ENCODE measurements at regions not wholly inside any gene's neighbourhood (a gene's known extent, or its start where the extent isn't known, plus 50 kb on each side); places are given as distances from the start of the nearest gene placed in this dataset.
"Not testable (repeated sequence)": the region's sequence is repeated elsewhere in the genome, so short reads cannot be mapped to it uniquely, and the experiment has no call there.

GRCh38 chr6:140711019-140711613, 1336.7 kb upstream of the CITED2 start:
- DNase-seq = no peak

DNA sequence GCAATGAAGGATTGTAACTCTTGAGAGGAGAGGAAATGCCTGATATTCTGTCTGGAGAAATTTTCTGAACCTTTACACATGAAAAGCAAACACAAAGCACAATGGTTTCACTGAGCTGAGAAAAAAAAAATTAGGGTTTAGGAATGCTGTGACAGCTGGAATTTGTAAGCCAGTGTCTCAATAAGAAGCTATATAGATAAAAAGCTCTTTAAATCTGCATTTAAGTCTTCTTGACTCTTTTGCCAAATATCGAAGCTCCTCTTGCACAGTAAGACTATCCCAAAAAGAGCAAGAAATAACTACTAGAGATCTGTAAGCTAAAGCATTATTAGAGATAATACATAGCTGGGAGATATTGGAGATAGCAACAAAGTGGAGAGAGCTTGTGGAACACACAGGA, 1334.0 kb upstream of the CITED2 start:
- no peak for DNase-seq

DNA sequence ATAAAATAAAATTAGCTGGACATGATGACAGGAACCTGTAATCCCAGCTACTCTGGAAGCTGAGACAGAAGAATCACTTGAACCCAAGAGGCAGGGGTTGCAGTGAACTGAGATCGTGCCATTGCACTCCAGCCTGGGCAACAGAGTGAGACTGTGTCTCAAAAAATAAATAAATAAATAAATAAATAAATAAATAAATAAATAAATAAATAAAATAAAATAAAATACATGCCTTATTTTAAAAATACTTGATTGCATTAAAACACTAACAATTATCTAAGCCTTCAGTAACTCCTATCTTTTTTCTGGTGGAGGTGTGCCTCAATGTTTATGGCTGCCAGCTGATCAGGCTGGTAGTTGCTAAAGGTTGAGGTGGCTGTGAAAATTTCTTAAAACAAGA, 1329.6 kb upstream of the CITED2 start:
- DNase-seq = not testable (repeated sequence)

- no peak for DNase-seq
Observed at GRCh38 chr6:140697585-140697984, 1323.1 kb upstream of the CITED2 start.

GRCh38 chr6:140684776-140685550, 1310.5 kb upstream of the CITED2 start:
- no peak for DNase-seq

DNA sequence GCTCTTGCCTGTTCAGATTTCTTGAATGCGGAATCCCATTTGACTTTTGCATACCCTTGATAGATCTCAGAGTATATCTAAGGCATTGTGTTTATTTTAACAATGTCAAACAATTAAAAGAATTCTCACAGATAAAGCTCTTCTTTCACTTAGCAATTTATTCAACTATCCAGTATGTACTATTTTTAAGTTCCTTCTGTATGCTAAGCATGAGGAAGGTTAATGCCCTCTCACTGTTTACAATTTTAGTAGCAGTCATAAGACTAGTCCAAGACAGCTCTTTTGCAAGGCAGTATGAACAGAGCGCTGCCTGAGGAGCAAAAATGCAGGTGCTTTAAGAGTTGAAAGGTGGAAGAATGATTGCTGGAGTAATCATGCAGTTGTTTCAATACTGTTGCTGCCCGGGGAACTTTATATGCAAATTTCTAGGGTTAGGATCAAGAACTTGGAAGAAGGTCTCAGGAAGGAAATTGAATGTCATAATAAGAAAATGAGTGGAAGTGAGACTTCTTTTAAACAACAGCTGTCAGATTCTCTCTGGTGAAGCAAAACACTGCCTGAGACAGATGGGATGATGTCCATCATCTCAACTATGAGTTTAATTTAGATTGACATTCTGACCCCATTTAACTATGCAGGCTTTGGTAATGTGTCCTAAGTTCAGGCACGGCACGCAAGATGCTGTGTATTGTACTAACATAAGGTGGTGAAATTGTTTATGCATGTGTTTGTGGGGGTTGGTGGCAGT, 1303.5 kb upstream of the CITED2 start:
- no peak for DNase-seq

- DNase-seq = no peak
Observed at GRCh38 chr6:140671926-140672325, 1297.5 kb upstream of the CITED2 start.

DNA sequence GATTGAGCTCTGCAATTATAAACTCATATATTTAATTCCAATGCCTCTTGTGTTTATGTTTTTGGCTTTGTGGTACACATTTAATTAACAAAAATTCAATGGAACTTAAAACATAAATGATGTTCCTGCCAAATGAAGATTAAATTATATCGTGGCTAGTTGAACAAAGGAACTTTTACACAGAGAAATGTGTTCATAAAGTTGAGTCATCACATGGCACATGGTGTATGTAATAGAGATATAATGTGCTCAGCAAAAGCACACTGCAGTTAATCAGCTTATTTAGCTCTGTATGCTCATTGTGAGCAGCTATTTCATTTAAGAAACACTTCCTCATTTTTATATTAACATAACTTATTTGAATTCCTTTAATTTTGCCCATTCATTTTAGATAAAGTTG, 1295.6 kb upstream of the CITED2 start:
- no peak for DNase-seq

- DNase-seq = no peak
Observed at GRCh38 chr6:140669321-140669720, 1294.9 kb upstream of the CITED2 start.

DNA sequence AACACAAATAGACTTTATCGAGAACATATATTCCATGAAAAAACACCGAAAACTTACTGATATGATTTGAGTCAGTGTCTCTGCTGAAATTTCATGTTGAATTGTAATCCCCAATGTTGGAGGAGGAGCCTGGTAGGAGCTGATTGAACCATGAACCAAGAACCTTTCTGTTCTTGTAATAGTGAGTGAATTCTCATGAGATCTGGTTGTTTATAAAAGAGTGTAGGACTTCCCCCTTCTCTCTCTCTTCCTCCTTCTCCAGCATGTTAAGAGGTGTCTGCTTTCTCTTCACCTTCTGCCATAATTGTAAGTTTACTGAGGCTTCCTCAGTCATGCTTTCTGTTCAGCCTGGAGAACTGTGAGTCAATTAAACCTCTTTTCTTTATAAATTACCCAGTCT, 1289.3 kb upstream of the CITED2 start:
- DNase-seq = no peak

DNA sequence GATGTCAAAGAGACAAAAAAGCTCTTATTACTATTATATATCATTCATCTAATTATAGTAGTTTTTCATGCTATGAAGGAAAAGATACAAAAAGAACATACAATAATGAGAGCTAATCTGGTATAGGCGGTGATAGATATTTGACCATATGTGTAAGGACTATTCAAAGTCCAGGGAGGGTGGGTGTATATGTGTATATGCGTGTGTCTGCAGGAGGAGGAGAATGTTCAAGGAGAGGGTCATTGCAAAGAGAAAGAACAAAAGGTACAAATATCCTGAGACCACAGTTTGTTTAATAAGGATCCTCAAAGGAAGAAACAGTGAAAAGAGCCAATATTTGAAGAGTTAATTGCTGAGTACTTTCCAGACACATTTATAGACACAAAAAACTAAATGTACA, 1288.6 kb upstream of the CITED2 start:
- DNase-seq = no peak

DNA sequence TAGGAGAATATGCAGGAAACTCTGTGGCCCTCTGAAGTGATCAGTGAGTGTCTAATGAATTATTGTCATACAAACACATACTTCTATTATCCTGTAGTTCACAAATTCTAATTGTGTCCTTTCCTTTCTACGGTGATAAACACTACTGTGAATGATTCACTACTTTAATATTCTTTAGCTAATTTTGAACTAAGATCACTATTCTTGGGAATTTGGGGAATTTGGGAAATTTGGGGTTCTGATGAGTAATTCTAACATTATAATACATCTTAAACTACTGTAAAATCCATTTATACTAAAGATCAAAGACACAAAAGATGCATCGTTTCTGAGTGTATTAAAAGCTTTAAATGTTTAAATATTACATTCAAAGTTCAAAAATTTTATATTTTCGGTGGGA, 1287.2 kb upstream of the CITED2 start:
- DNase-seq = no peak

DNA sequence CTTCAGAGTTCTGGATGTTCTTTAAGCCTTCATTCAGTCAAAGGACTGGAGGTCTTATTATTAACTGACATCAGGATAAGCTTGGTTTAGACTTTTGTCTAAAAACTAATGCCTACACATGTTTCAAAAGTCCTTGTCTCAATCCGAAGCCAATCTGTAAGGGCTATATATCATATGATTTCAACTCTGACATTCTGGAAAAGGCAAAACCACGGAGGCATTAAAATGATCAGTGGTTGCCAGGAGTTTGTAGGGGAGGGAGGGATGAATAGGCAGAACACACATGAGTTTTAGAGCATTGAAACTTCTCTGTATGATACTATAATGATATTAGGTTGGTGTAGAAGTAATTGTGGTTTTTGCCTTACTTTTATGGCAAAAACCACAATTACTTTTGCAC, 1285.8 kb upstream of the CITED2 start:
- no peak for DNase-seq

GRCh38 chr6:140653972-140654371, 1279.5 kb upstream of the CITED2 start:
- no peak for DNase-seq

- DNase-seq = no peak
Observed at GRCh38 chr6:140653506-140653905, 1279.1 kb upstream of the CITED2 start.

DNA sequence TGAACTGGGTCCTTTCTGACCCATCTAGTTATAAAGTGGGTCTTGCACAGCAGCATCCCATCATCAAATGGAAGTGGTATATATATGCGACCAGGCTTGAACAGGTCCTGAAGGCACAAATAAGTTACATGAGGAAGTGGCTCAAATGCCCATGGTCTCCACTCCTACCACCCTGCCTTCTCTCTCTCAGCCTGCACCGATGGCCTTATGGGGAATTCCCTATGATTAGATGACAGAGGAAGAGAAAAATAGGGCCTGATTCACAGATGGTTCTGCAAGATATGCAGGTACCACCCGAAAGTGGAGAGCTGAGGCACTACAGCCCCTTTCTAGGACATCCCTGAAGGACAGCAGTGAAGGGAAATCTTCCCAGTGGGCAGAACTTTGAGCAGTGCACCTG, 1275.1 kb upstream of the CITED2 start:
- not testable (repeated sequence) for DNase-seq

DNA sequence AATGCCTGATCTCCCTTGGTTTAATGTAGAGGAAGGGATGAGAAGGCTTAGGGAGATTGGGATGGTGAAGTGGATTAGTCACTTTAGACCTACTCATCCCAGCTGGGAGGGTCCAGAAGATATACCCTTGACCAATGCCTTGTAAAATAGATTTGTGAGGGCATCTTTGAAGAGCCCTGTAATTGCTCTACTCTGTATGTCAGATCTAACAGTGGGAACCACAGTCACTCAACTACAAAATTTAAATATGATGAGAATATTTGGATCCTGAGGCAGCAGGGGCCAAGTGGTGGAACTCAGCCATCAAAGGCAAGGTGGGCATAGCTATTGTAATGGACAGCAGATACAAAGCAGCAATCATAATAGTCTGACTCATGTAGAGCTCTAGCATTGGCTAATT, 1272.9 kb upstream of the CITED2 start:
- DNase-seq = not testable (repeated sequence)

DNA sequence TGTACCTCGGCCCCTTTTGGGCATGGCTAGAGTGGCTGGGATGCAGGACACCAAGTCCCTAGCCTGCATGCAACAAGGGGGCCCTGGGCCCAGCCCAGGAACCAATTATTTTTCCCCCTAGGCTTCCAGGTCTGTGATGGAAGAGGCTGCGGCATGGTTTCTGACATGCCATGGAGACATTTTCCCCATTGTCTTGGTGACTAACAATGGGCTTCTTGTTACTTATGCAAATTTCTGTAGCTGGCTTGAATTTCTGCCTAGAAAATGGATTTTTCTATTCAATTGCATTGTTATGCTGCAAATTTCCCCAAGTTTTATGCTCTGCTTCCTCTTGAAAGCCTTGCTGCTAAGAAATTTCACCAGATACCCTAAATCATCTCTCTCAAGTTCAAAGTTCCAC, 1269.6 kb upstream of the CITED2 start:
- no peak for DNase-seq

DNA sequence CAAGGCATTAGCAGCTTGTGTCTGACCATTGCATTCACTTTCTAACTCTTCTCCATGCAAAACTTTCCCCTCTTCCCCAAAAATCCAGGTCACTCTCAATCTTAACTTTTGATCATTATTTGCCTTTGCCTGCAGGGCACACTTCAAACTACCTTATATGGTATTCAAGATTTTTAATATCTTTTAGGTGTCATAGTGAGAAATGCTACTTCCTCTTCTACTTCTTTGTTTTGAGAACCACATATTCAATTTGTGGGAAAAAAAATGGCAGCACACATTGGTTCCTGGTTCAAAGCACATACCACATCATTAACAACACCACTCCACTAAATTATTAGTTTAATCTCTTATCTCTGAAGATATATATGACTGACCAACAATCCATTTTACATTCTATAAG, 1267.0 kb upstream of the CITED2 start:
- DNase-seq = no peak

DNA sequence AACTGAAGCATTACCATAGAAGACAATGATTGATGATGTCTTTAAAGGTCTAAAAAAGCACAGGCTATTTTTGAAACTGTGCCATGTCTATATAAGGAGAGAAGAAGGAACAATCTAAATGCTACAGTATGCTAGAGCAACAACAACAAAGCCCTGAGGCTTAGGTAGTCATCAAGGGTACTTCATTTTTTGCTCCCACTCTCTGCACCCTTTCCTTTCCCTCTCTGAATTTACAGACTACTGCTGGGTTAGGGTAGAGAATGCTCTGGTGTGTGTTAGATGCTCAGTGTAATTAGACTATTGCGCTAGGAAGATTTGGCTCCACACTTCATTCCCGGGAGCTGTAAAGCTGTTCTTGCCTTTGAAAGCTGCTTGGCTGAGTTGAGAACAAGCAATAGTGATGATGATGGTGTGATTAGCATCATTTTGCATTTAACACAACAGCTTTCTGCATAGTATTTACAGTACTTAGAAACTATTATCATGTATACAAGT, 1262.5 kb upstream of the CITED2 start:
- no peak for DNase-seq

GRCh38 chr6:140636271-140636907, 1261.9 kb upstream of the CITED2 start:
- DNase-seq = no peak

DNA sequence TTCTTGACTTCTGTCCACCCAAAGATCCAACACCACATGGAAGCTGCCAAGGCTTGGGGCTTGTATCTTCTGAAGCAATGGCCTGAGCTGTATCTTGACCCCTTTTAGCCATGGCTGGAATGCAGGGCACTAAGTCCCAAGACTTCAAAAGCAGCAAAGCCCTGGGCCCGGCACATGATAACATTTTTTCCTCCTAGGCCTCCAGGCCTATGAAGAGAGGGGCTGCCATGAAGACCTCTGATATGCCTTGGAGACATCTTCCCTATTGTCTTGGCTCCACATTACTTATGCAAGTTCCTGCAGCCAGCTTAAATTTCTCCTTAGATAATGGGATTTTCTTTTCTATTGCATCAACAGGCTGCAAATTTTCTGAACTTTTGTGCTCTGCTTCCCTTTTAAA, 1252.6 kb upstream of the CITED2 start:
- DNase-seq = no peak

DNA sequence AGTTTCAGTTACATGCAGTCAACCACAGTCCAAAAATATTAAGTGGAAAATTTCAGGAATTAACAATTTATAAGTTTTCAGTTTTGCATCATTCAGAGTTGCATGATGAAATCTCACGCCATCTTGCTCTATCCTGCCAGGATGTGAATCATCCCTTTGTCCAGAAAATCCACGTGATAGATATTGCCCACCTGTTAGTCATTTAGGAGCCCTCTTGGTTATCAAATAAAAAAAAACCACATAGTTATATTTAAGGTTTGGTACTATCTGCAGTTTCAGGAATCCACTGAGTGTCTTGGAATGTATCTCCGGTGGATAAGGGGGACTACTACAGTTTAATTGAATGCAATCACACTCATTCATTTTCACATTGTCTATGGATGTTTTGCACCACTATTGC, 1249.0 kb upstream of the CITED2 start:
- no peak for DNase-seq

GRCh38 chr6:140620496-140620895, 1246.0 kb upstream of the CITED2 start:
- no peak for DNase-seq
